Stomach (tissue), 8 donors: ENCODE measurements at regions not wholly inside any gene's neighbourhood (a gene's known extent, or its start where the extent isn't known, plus 50 kb on each side); places are given as distances from the start of the nearest gene placed in this dataset.

Experiments used
- DNase-seq, 2 donors: peaks; one replicate each; pipeline versions ENCODE4 v3.0.0 to v3.0.0-alpha.2; 2013 to 2019
- H3K27ac ChIP-seq, 5 donors: fragments of 200-600 bp in 4 of 5; sonication (generic) in 4 of 5; one replicate each; pipeline ENCODE4 v1.5.1; 2013 to 2019; ENCODE audit warnings: mild to moderate bottlenecking in 1 of 5, moderate library complexity in 1 of 5
- H3K27me3 ChIP-seq, 3 donors: fragments of 200-600 bp; sonication (generic); one replicate each; pipeline ENCODE4 v1.5.1; 2017 to 2019; ENCODE audit warnings: mixed run types in 1 of 3
- H3K36me3 ChIP-seq, 4 donors: fragments of 200-600 bp; sonication (generic); 1 replicate in 3 of 4; 2 replicates in 1 of 4; pipeline ENCODE4 v1.5.1; 2016 to 2019
- H3K4me1 ChIP-seq, 4 donors: fragments of 200-600 bp; sonication (generic); one replicate each; pipeline ENCODE4 v1.5.1; 2016 to 2019
- H3K4me3 ChIP-seq, 4 donors: fragments of 200-600 bp; sonication (generic) in 3 of 4; one replicate each; pipeline ENCODE4 v1.5.1; 2016 to 2019; ENCODE audit warnings: mild to moderate bottlenecking in 1 of 4
- H3K9me3 ChIP-seq, 4 donors: fragments of 200-600 bp; sonication (generic); one replicate each; pipeline ENCODE4 v1.5.1; 2016 to 2019
- CTCF ChIP-seq, 7 experiments: fragments of 450-650 bp in 4 of 7; fragments of 200-600 bp in 3 of 7; sonication (generic) in 3 of 7; IDR thresholded peaks; one replicate each; pipeline ENCODE4 v1.5.1; 2016 to 2019; ENCODE audit warnings: antibody characterized with exemption in 7 of 7, control low read depth in 2 of 7, mild to moderate bottlenecking in 1 of 7
- EP300 ChIP-seq: sonication (generic); formaldehyde crosslinking; IDR thresholded peaks from one replicate; pipeline ENCODE4 v1.6.1; 2017; ENCODE audit warnings: antibody characterized with exemption
- POLR2A ChIP-seq, 4 donors: fragments of 450-650 bp; IDR thresholded peaks; one replicate each; pipeline ENCODE4 v1.6.1; 2016; ENCODE audit warnings: antibody characterized with exemption in 4 of 4, control low read depth in 2 of 4, mild to moderate bottlenecking in 1 of 4, moderate library complexity in 1 of 4
- POLR2AphosphoS5 ChIP-seq, 3 donors: sonication (generic); formaldehyde crosslinking; IDR thresholded peaks; one replicate each; pipeline ENCODE4 v1.6.1; 2016; ENCODE audit warnings: antibody characterized with exemption in 3 of 3
- WGBS, 5 donors: extraction: QIAGEN DNeasy Blood & Tissue Kit in 3 of 5; methylation state at CpG; one replicate each; pipeline versions ENCODE4 v1.1.5 to v1.1.7; 2013 to 2018; 5-methylcytosine and 5-hydroxymethylcytosine counted together
- intact Hi-C: fragments of 100-400 bp; cut with DNase I; formaldehyde crosslinking; loops from one replicate; pipeline ENCODE4 v1.15.1; 2023; ENCODE audit warnings: low total_unique reads
- donor health status: healthy with polysubstance abuse.
- donor health status: Bipolar disorder and iron deficiency.
- donor health status: healthy.

DNA sequence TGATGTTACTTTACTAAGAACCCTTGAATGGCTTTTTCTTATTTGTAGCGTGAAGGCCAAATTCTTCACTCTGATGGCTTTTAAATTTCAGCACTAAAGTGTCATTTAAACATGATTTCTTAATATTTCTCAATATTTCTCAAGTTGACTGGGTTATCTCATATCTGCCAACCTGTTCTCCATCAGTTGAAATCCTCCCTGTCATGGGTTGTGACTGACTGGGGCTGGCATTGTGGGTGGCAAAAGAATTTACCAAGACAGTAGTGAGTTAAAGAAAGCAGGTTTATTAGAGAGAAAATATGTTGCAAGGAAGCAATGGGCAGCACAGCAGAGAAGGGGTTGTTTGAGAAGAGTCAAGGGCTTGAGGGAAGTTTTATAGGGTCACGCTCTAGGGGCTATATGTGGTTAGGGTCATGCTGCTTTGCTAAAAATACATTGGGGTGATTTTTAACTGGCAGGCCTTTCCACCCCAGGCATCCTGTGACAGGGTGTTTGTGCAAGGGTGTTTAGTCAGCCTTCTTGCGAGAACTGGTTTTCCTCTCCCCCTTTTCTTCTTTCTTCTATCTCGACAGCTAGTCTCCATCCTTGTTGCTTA, 232.8 kb upstream of the SEL1L start:
- H3K4me3 ChIP-seq, result no peak overlapping the region
- peaks cover 0 to 3% (median 0%) of the 10 kb centered on the region in 4 donors for H3K9me3 ChIP-seq
- no peaks in the 10 kb centered on the region for H3K4me1 ChIP-seq
- intact Hi-C loops, result no loop called here
- WGBS, 5 donors, result 60 to 79% (median 72%) methylated on average over 4 of the region's 4 CpGs
- H3K27me3 ChIP-seq, result no peaks in the 10 kb centered on the region
- no peak overlapping the region for H3K27ac ChIP-seq
- H3K36me3 ChIP-seq, result no peaks in the 10 kb centered on the region
- TF ChIP-seq POLR2A (IDR thresholded peaks at IDR 0.05), result no peak
- TF ChIP-seq POLR2AphosphoS5 (IDR thresholded peaks at IDR 0.05), result no peak
- no peak for TF ChIP-seq CTCF (IDR thresholded peaks at IDR 0.05)
- TF ChIP-seq EP300, result no peak
- no peak for DNase-seq

- H3K4me3 ChIP-seq, result no peak overlapping the region
- TF ChIP-seq POLR2A (IDR thresholded peaks at IDR 0.05) (no peak), POLR2AphosphoS5 (IDR thresholded peaks at IDR 0.05) (no peak), CTCF (IDR thresholded peaks at IDR 0.05) (no peak), EP300 (no peak)
- H3K9me3 ChIP-seq, result peaks cover 0 to 3% (median 0%) of the 10 kb centered on the region in 4 donors
- no peak overlapping the region for H3K27ac ChIP-seq
- H3K27me3 ChIP-seq, result no peaks in the 10 kb centered on the region
- no peak for DNase-seq
- H3K36me3 ChIP-seq, result no peaks in the 10 kb centered on the region
- intact Hi-C loops, result no loop called here
- WGBS, 5 donors, result 65 to 81% (median 68%) methylated on average over 2 of the region's 2 CpGs
- no peaks in the 10 kb centered on the region for H3K4me1 ChIP-seq
Measured at GRCh38 chr14:81767266-81767995, 233.8 kb upstream of the SEL1L start.

DNA sequence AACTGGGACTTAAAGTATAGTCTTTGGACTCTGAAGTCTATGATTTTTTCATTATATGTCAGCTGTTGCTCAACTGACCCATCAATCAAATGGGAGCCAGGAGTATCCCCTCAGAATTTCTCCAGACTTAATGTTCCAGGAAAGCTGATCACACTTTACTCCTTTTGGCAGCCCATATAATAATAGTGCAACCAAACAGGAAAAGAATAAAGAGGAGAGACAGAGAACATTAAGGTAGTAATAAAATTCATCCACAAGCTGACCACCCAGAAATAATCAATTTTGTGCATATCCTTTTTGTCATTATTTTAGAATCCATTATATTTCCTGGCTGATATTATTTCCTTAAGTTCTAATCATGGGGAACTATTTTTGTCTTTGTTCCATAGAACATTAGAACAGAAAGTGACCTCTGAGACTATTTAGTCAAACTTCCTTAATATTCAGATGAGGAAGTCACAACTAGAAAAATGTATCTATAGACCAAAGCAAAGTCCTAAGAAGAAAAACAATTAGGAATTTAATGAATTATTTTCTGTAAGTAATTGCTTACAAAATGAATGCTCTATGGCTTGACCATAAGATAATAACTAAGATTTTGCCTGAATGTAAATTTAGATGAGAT, 238.1 kb upstream of the SEL1L start:
- Histone ChIP-seq H3K9me3 (no peaks in the 10 kb centered on the region), H3K4me1 (no peaks in the 10 kb centered on the region), H3K4me3 (no peak overlapping the region), H3K27me3 (no peaks in the 10 kb centered on the region), H3K27ac (no peak overlapping the region), H3K36me3 (no peaks in the 10 kb centered on the region)
- DNase-seq, result no peak
- intact Hi-C loops, result no loop called here
- TF ChIP-seq POLR2A (IDR thresholded peaks at IDR 0.05) (no peak), POLR2AphosphoS5 (IDR thresholded peaks at IDR 0.05) (no peak), EP300 (no peak), CTCF (IDR thresholded peaks at IDR 0.05) (no peak)

- TF ChIP-seq POLR2A (IDR thresholded peaks at IDR 0.05) (no peak), POLR2AphosphoS5 (IDR thresholded peaks at IDR 0.05) (no peak), EP300 (no peak), CTCF (IDR thresholded peaks at IDR 0.05) (no peak)
- no peaks in the 10 kb centered on the region for H3K4me1 ChIP-seq
- no peak overlapping the region for H3K4me3 ChIP-seq
- no peaks in the 10 kb centered on the region for H3K27me3 ChIP-seq
- H3K27ac ChIP-seq, result no peak overlapping the region
- no peaks in the 10 kb centered on the region for H3K9me3 ChIP-seq
- no peaks in the 10 kb centered on the region for H3K36me3 ChIP-seq
- 69 to 89% (median 83%) methylated on average over 1 of the region's 1 CpG for WGBS, 5 donors
- intact Hi-C loops, result no loop called here
- no peak for DNase-seq
Measured at GRCh38 chr14:81772381-81772780, 238.7 kb upstream of the SEL1L start.
